ENCODE measurements at regions not wholly inside any gene's neighbourhood (a gene's known extent, or its start where the extent isn't known, plus 50 kb on each side); places are given as distances from the start of the nearest gene placed in this dataset.
"Not testable (repeated sequence)": the region's sequence is repeated elsewhere in the genome, so short reads cannot be mapped to it uniquely, and the experiment has no call there.

GRCh38 chr12:43224190-43224805, 327.7 kb downstream of the ADAMTS20 start:
- TF ChIP-seq POLR2A (IDR thresholded peaks at IDR 0.05; ENCODE audit: low read depth, low read length); TAF1 (IDR thresholded peaks at IDR 0.05; ENCODE audit: borderline replicate concordance, low read depth, low read length); DPF2 (IDR thresholded peaks at IDR 0.05); JUND (IDR thresholded peaks at IDR 0.05; ENCODE audit: low read depth, low read length): not testable (repeated sequence)
- TF ChIP-seq, protein P1, sequence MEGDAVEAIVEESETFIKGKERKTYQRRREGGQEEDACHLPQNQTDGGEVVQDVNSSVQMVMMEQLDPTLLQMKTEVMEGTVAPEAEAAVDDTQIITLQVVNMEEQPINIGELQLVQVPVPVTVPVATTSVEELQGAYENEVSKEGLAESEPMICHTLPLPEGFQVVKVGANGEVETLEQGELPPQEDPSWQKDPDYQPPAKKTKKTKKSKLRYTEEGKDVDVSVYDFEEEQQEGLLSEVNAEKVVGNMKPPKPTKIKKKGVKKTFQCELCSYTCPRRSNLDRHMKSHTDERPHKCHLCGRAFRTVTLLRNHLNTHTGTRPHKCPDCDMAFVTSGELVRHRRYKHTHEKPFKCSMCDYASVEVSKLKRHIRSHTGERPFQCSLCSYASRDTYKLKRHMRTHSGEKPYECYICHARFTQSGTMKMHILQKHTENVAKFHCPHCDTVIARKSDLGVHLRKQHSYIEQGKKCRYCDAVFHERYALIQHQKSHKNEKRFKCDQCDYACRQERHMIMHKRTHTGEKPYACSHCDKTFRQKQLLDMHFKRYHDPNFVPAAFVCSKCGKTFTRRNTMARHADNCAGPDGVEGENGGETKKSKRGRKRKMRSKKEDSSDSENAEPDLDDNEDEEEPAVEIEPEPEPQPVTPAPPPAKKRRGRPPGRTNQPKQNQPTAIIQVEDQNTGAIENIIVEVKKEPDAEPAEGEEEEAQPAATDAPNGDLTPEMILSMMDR (IDR thresholded peaks at IDR 0.05 in 2 of 3, conservative IDR thresholded peaks at IDR 0.05 in 1 of 3; ENCODE audit: control insufficient read depth in 2 of 3, extremely low read depth in 1 of 3, insufficient read depth in 1 of 3, low read depth in 3 of 3, low read length in 3 of 3): not testable (repeated sequence)

All from GM12878 (cell line).